Astrocyte of the cerebellum (primary cell): ENCODE measurements at regions not wholly inside any gene's neighbourhood (a gene's known extent, or its start where the extent isn't known, plus 50 kb on each side); places are given as distances from the start of the nearest gene placed in this dataset.

ENCODE experiments used
- DNase-seq: peaks from one replicate; pipeline ENCODE4 v3.0.0-alpha.2; 2011; ENCODE audit warnings: low read depth
- H3K4me3 ChIP-seq: 2 replicates; pipeline ENCODE4 v1.5.1; 2011; ENCODE audit warnings: mild to moderate bottlenecking, low read depth, low read length, moderate library complexity
- in situ Hi-C: cut with HindIII; loops from 2 replicates; pipeline ENCODE4 v1.10.0; 2017; ENCODE audit warnings: low sequenced_read_pairs
- TF ChIP-seq, protein P1 (sequence below): IDR thresholded peaks from 2 replicates; pipeline ENCODE4 v1.5.1; 2012; ENCODE audit warnings: low read length, low read depth, moderate library complexity, mild to moderate bottlenecking; ENCODE audit errors: missing control alignments

DNA sequence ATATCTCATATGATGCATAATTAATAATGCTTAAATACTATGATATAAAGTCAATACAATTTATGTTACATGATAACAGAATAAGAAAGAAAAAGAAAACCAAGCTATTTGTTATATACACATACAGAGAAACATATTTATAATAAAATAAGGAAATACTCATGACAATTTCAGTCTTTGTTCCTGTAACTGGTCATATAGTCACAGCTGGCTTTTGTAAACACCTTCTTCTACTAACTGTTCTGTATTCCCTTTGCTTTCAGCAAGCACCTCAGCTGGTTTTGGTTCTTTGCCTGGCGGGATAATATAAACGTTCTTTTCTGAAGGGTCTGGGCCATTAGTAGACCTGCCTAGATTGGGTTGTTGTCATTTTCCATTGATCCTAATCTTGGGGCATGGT is 158.5 kb downstream of the COPS8 start:
- H3K4me3 ChIP-seq, result no peak overlapping the region
- TF ChIP-seq, protein P1, sequence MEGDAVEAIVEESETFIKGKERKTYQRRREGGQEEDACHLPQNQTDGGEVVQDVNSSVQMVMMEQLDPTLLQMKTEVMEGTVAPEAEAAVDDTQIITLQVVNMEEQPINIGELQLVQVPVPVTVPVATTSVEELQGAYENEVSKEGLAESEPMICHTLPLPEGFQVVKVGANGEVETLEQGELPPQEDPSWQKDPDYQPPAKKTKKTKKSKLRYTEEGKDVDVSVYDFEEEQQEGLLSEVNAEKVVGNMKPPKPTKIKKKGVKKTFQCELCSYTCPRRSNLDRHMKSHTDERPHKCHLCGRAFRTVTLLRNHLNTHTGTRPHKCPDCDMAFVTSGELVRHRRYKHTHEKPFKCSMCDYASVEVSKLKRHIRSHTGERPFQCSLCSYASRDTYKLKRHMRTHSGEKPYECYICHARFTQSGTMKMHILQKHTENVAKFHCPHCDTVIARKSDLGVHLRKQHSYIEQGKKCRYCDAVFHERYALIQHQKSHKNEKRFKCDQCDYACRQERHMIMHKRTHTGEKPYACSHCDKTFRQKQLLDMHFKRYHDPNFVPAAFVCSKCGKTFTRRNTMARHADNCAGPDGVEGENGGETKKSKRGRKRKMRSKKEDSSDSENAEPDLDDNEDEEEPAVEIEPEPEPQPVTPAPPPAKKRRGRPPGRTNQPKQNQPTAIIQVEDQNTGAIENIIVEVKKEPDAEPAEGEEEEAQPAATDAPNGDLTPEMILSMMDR, result no peak
- in situ Hi-C loops, result no loop called here
- DNase-seq, result no peak

DNA sequence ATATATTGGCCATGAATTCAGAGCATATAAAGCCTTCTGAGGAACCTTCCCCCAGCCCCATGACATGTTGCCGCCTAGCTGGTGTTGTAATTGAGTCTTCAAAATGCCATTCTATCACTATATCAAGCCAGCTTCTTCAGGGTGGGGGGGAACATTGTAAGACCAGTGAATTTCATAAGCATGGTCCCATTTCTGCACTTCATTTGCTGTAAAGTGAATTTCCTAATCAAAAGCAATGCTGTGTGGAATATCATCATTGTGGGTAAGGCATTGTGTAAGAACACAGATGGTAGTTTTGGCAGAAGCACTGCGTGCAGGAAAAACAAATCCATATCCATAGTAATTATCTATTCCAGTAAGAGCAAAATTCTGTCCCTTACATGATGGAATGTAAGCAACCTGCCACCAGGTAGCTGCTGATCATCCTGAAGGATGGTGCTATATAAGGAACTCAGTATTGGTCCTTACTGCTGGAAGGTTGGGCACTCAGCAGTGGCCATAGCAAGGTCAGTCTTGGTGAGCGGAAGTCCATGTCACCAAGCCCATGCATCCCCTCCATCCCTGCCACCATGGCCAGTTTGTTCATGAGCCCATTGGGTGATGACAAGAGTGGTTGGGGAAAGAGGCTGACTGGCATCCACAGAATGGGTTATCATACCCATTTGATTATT is 159.4 kb downstream of the COPS8 start:
- TF ChIP-seq, protein P1, result no peak
- in situ Hi-C loops, result no loop called here
- no peak overlapping the region for H3K4me3 ChIP-seq
- no peak for DNase-seq

DNA sequence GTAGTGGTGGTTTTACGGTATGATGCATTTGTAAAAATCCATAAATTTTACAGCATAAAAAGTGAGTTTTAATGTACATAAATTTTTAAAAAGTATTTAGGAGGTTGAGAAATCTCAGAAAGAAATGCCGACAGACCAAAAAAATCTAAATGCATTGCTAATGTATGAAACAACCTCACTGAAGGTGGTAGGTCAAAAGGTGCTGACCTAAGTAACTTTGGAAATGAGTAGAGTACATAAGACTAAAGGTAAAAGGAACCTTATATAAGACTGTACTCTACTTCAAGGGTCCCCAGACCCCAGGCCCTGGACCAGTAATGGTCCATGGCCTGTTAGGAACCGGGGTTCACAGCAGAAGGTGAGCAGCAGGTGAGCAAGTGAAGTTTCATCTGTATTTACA is 163.4 kb downstream of the COL6A3 start:
- TF ChIP-seq, protein P1, result no peak
- DNase-seq, result no peak
- in situ Hi-C loops, result no loop called here
- H3K4me3 ChIP-seq, result no peak overlapping the region

DNA sequence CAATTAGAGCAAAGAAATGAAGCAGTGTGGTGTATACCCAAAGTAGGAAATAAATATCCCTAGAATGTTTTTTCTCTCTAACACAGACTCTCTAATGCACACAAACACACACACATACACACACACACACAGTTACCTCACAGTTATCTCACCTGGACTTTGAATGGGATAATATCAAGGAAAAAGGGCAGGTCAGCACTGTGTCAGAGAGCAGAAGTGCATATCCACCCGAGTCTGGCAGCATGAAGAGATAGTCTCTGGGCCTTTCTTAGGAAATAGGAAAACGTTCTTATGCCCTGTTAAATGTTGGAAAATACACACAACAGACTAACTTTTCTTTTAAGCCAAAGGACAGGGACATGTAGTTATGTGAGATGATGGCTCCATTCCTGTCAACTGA is 162.0 kb downstream of the COL6A3 start:
- no peak for DNase-seq
- no peak overlapping the region for H3K4me3 ChIP-seq
- TF ChIP-seq, protein P1, result no peak
- in situ Hi-C loops, result no loop called here

DNA sequence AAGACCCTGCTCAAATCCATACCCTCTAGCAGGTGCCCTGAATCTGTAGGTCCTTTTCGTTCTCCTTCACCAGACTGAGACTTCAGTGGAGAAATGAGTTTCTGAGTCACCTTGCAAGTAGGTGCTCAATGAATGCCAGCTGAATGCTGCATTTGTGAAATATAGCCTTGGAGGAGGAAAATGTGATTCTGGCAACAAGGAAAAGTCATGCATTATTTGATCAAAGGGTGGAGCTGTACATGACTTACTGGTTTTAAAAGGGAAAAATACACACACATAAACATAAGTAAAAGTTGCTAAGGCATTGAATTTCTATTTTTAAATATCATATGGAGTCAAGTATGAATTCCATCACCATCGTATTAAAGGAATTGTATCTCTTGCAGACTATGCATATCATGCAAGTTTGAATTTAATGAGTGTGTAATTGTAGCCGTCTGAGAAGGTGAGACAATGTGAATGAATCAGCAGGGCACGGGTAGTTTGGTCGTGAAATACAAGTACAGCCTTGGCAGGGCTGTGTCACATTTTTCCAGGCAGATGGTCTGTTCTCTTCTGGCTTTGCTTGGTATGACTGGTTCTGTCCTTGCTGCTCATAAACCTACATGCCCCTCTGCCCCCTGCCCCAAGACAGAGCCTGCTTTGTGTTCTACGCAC is 160.8 kb downstream of the COL6A3 start:
- TF ChIP-seq, protein P1, result no peak
- no peak for DNase-seq
- H3K4me3 ChIP-seq, result no peak overlapping the region
- in situ Hi-C loops, result no loop called here

DNA sequence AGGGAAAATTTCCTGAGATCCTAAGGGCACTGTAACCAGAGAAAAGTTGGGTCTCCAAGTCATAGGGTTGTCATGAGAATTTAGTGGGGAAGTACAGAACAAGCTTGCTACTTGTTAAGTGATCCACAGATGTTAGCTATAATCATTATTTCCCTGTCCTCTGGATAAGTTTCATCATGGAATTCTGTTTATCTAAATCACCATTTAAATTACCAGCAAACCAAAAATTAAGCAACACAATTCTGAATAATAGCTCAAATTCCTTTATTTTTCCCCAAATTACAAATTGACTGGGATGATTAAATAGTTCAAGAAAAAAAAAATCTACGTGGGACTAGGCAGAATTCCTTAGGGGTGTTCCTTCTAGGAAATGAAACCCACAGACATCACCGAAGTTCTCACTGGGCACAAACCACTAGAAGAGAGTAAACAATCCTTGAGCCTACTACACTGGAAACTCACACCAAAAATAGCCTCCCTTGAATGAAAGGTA is 159.5 kb downstream of the COL6A3 start:
- DNase-seq, result peak; percentile 64
- in situ Hi-C loops, result no loop called here
- TF ChIP-seq, protein P1, result no peak
- no peak overlapping the region for H3K4me3 ChIP-seq
